ENCODE measurements at regions not wholly inside any gene's neighbourhood (a gene's known extent, or its start where the extent isn't known, plus 50 kb on each side); places are given as distances from the start of the nearest gene placed in this dataset.

GRCh38 chr11:131311776-131312514 is 58.5 kb upstream of the NTM start:
- TF ChIP-seq CTCF (IDR thresholded peaks at IDR 0.05; ENCODE audit: insufficient read depth, missing control alignments) = no peak
- no peak for DNase-seq (ENCODE audit: insufficient read length, low spot score)
- FAIRE-seq = no peak

All from D721Med (cell line).